Keratinocyte (primary cell): ENCODE measurements at regions not wholly inside any gene's neighbourhood (a gene's known extent, or its start where the extent isn't known, plus 50 kb on each side); places are given as distances from the start of the nearest gene placed in this dataset.

Experiments
- DNase-seq: peaks from one replicate; pipeline ENCODE4 v3.0.0-alpha.2; 2011; ENCODE audit warnings: low read depth, missing footprints, low spot score
- FAIRE-seq: peaks from 2 replicates; lab custom pipeline; 2011; peaks lifted over from hg19 to GRCh38; lab: Jason Lieb, UNC
- H2AFZ ChIP-seq: 2 replicates; pipeline ENCODE4 v1.6.0; 2012; ENCODE audit warnings: low read length, control low read depth, inconsistent platforms; ENCODE audit not compliant: control insufficient read depth
- H3K27ac ChIP-seq: 2 replicates; pipeline ENCODE4 v1.5.1; 2011; ENCODE audit warnings: low read length; ENCODE audit not compliant: control insufficient read depth, insufficient read depth
- H3K27me3 ChIP-seq: 3 replicates; pipeline ENCODE4 v1.6.0; 2011; ENCODE audit warnings: low read length; ENCODE audit not compliant: control insufficient read depth, insufficient read depth; ENCODE audit errors: extremely low read depth
- H3K36me3 ChIP-seq, 2 experiments: 2 replicates in 1 of 2; 3 replicates in 1 of 2; pipeline ENCODE4 v1.5.1; 2011; ENCODE audit warnings: low read length in 2 of 2, mild to moderate bottlenecking in 1 of 2; ENCODE audit not compliant: control insufficient read depth in 2 of 2, insufficient read depth in 2 of 2; ENCODE audit errors: extremely low read depth in 1 of 2
- H3K4me1 ChIP-seq: 3 replicates; pipeline ENCODE4 v1.5.1; 2011; ENCODE audit warnings: low read length; ENCODE audit not compliant: control insufficient read depth, insufficient read depth; ENCODE audit errors: extremely low read depth
- H3K4me2 ChIP-seq: 3 replicates; pipeline ENCODE4 v1.6.0; 2011; ENCODE audit warnings: low read depth, low read length; ENCODE audit not compliant: control insufficient read depth, insufficient read depth; ENCODE audit errors: extremely low read depth
- H3K4me3 ChIP-seq, 3 experiments: fragments of 200-600 bp in 1 of 3; sonication (generic) in 1 of 3; 2 replicates in 2 of 3; 3 replicates in 1 of 3; pipeline ENCODE4 v1.5.1; 2011 to 2016; ENCODE audit warnings: low read length in 3 of 3, mild to moderate bottlenecking in 3 of 3, control low read depth in 2 of 3, inconsistent platforms in 1 of 3, low read depth in 1 of 3, mixed read lengths in 1 of 3, mixed run types in 1 of 3, moderate library complexity in 1 of 3; ENCODE audit not compliant: control insufficient read depth in 2 of 3, insufficient read depth in 2 of 3; ENCODE audit errors: extremely low read depth in 1 of 3
- H3K79me2 ChIP-seq: 2 replicates; pipeline ENCODE4 v1.6.0; 2012; ENCODE audit warnings: low read length; ENCODE audit not compliant: control insufficient read depth, insufficient read depth
- H3K9ac ChIP-seq: 3 replicates; pipeline ENCODE4 v1.6.0; 2011; ENCODE audit warnings: low read length; ENCODE audit not compliant: control insufficient read depth, insufficient read depth; ENCODE audit errors: extremely low read depth
- H3K9me1 ChIP-seq: 3 replicates; pipeline ENCODE4 v1.6.0; 2011; ENCODE audit warnings: low read length; ENCODE audit not compliant: control insufficient read depth, insufficient read depth; ENCODE audit errors: extremely low read depth
- H3K9me3 ChIP-seq: 2 replicates; pipeline ENCODE4 v1.5.1; 2012; ENCODE audit warnings: low read depth, low read length; ENCODE audit not compliant: control insufficient read depth
- H4K20me1 ChIP-seq: 3 replicates; pipeline ENCODE4 v1.6.0; 2011; ENCODE audit warnings: low read length; ENCODE audit not compliant: control insufficient read depth, insufficient read depth; ENCODE audit errors: extremely low read depth
- EZH2 ChIP-seq: IDR thresholded peaks from one replicate; pipeline ENCODE4 v1.6.1; 2012; ENCODE audit warnings: inconsistent platforms, mild to moderate bottlenecking, low read length, moderate library complexity
- dilution Hi-C: fragments of 300-500 bp; cut with MboI; formaldehyde crosslinking; loops from one replicate; pipeline ENCODE4 v1.7.0; 2020; ENCODE audit warnings: low sequenced_read_pairs; ENCODE audit not compliant: extremely low pct_ligation_motif_present
- TF ChIP-seq, protein P1 (sequence below), 3 experiments: IDR thresholded peaks in 1 of 3; conservative IDR thresholded peaks in 1 of 3; optimal IDR thresholded peaks in 1 of 3; 2 replicates in 2 of 3; 3 replicates in 1 of 3; pipeline versions ENCODE3 to v1.5.1; 2011; ENCODE audit warnings: low read length in 3 of 3, mild to moderate bottlenecking in 3 of 3, moderate library complexity in 2 of 3, control low read depth in 1 of 3, inconsistent platforms in 1 of 3; ENCODE audit not compliant: insufficient read depth in 2 of 3; ENCODE audit errors: extremely low read depth in 1 of 3

DNA sequence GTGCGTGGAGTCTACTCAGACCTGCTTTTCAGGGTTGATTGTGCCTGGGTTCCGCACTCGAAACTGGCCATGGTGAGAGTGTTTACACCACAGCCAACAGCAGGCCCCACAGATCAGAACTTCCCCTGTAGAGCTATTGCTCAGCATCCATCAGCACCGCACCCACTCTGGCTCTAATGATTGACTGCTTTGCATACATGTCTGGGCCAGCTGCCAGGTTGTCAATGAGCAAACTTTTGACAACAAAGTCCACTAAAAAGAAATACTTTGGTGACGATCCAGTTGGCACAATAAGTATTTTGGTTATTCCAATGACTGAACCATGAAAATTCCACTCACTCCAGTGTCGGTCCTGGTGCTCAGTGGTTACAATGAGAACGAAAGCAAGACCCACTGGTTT is 190.7 kb downstream of the FOXL1 start:
- no peak overlapping the region for H2AFZ ChIP-seq
- DNase-seq: no peak
- no peak for FAIRE-seq
- no peaks in the 10 kb centered on the region for H3K9me1 ChIP-seq
- no peak for TF ChIP-seq EZH2
- TF ChIP-seq, protein P1, sequence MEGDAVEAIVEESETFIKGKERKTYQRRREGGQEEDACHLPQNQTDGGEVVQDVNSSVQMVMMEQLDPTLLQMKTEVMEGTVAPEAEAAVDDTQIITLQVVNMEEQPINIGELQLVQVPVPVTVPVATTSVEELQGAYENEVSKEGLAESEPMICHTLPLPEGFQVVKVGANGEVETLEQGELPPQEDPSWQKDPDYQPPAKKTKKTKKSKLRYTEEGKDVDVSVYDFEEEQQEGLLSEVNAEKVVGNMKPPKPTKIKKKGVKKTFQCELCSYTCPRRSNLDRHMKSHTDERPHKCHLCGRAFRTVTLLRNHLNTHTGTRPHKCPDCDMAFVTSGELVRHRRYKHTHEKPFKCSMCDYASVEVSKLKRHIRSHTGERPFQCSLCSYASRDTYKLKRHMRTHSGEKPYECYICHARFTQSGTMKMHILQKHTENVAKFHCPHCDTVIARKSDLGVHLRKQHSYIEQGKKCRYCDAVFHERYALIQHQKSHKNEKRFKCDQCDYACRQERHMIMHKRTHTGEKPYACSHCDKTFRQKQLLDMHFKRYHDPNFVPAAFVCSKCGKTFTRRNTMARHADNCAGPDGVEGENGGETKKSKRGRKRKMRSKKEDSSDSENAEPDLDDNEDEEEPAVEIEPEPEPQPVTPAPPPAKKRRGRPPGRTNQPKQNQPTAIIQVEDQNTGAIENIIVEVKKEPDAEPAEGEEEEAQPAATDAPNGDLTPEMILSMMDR (optimal IDR thresholded peaks at IDR 0.05 in 1 of 3, IDR thresholded peaks at IDR 0.05 in 1 of 3, conservative IDR thresholded peaks at IDR 0.05 in 1 of 3; ENCODE audit: extremely low read depth in 1 of 3, insufficient read depth in 2 of 3, low read length in 3 of 3): no peak
- no peak overlapping the region for H3K4me2 ChIP-seq
- H4K20me1 ChIP-seq: no peaks in the 10 kb centered on the region
- H3K27ac ChIP-seq: no peak overlapping the region
- no peak overlapping the region for H3K9ac ChIP-seq
- H3K79me2 ChIP-seq: no peaks in the 10 kb centered on the region
- H3K36me3 ChIP-seq: no peaks in the 10 kb centered on the region
- H3K27me3 ChIP-seq: peaks cover 20% of the 10 kb centered on the region
- dilution Hi-C loops: no loop called here
- no peak overlapping the region for H3K4me3 ChIP-seq
- H3K9me3 ChIP-seq: no peaks in the 10 kb centered on the region
- peaks cover 7% of the 10 kb centered on the region for H3K4me1 ChIP-seq

DNA sequence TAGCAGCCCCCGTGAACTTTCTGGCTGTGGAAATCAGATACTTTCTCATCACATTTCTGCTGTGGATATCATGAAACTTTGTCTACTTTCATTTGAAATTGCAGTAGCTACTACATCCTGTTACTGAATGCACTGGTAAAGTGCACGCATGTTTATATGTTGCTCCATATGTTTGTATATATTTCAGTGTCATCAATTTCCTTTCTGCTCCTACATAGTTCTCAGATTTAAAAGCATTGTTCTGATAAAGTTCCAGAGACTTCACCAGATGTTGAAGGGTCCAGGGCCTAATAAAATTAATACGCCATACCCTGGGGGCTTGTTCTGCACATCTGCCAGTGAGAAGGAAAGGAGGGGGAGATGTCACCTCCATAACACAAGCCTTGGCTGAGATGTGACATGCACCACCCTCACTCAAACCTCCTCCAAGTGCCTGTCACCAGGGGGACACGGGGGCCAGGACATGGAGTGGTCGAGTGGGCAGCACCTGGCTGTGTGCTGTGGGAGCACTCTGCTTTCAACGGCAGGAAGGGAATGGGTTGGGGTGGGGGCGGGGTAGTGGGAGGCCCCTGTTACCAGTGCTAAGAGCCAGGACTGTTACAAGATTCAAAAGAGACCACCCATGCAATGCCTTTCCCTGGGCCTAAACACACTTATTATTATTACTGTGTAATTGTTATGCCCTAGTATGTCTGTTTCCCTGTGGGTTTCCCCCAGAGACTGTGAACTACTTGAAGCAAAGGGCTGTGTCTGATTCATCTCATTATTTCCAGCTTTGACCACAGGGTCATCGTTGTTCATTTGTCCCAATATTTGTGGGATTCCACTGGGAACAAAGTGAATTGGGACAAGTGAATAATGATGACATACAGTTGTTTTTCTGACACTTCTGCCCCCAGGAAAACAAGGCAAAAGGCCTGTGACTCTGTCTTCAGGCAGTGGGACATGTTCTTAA is 193.4 kb downstream of the FOXL1 start:
- no peak overlapping the region for H3K4me2 ChIP-seq
- dilution Hi-C loops: no loop called here

More for the DNA sequence above, 193.4 kb downstream of the FOXL1 start:
- no peak overlapping the region for H3K27ac ChIP-seq
- TF ChIP-seq EZH2: no peak
- TF ChIP-seq, protein P1 (optimal IDR thresholded peaks at IDR 0.05 in 1 of 3, IDR thresholded peaks at IDR 0.05 in 1 of 3, conservative IDR thresholded peaks at IDR 0.05 in 1 of 3; ENCODE audit: extremely low read depth in 1 of 3, insufficient read depth in 2 of 3, low read length in 3 of 3): no peak
- H3K9ac ChIP-seq: no peak overlapping the region
- H3K4me1 ChIP-seq: peaks cover 7% of the 10 kb centered on the region
- no peak overlapping the region for H3K4me3 ChIP-seq
- H2AFZ ChIP-seq: no peak overlapping the region
- DNase-seq (no peak), FAIRE-seq (no peak)
- no peaks in the 10 kb centered on the region for H4K20me1 ChIP-seq
- H3K9me3 ChIP-seq: no peaks in the 10 kb centered on the region
- no peaks in the 10 kb centered on the region for H3K9me1 ChIP-seq
- no peaks in the 10 kb centered on the region for H3K36me3 ChIP-seq
- H3K27me3 ChIP-seq: peaks cover 20% of the 10 kb centered on the region
- H3K79me2 ChIP-seq: no peaks in the 10 kb centered on the region
